GM18868 (cell line): ENCODE measurements at regions not wholly inside any gene's neighbourhood (a gene's known extent, or its start where the extent isn't known, plus 50 kb on each side); places are given as distances from the start of the nearest gene placed in this dataset.
"Not testable (repeated sequence)": the region's sequence is repeated elsewhere in the genome, so short reads cannot be mapped to it uniquely, and the experiment has no call there.

ENCODE experiments used
- ATAC-seq: cut with Tn5 transposase; IDR thresholded peaks from one replicate; pipeline ENCODE4 v1.9.1; 2021; ENCODE audit warnings: mild to moderate bottlenecking, moderate library complexity; ENCODE audit not compliant: unreplicated experiment

DNA sequence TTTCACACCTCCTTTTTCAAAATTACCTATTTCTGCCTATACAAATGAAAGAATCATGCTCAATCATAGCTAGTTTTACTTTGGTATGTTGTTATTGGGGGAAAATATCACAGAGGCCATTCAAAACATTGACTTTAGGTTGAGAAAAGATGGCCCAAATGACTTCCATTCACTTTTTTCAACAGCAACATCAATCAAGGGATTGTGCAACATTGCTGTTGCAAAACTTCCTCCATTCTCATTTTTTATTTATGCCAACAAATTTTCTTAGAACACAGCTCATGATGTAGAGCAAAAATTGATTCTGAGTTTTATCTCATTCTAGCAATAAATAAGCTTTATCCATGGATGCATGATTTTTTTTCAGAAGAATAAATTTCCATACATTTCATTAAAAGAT is 93.6 kb upstream of the RORB start:
- no peak for ATAC-seq

DNA sequence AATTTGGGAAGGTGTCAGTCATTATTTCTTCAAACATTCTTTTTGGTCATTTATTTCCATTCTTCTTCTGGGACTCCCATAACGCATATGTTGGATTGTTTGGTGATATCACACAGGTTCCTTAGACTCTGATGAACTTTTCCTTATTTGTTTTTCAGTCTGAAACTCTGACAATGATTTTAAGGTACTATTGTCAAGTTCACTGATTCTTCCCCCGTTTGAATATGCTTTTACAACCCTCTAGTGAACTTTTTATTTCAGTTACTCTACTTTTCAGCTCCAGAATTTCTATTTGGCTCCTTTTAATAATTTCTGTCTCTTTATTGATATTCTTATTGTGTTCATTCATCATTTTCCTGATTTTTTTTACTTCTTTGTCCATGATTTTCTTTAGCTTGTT is 92.5 kb upstream of the RORB start:
- ATAC-seq = no peak

DNA sequence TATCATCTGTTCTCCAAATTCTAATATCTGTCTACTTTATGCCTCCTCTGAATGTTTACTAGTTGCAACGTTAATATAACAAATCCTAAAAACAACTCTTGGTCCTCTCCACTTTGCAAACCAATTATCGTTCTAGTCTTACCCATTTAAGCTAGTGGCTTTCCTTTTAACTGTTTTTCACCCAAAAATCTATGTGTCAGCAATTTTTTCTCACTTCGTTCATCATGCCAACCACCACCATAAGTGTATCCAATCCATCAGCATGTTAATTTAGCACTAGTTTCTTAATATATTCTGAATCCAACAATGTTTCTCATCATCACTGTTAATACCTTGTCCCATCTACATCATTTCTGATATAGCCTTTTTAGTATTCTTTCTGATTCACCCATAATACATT is 90.0 kb upstream of the RORB start:
- no peak for ATAC-seq

DNA sequence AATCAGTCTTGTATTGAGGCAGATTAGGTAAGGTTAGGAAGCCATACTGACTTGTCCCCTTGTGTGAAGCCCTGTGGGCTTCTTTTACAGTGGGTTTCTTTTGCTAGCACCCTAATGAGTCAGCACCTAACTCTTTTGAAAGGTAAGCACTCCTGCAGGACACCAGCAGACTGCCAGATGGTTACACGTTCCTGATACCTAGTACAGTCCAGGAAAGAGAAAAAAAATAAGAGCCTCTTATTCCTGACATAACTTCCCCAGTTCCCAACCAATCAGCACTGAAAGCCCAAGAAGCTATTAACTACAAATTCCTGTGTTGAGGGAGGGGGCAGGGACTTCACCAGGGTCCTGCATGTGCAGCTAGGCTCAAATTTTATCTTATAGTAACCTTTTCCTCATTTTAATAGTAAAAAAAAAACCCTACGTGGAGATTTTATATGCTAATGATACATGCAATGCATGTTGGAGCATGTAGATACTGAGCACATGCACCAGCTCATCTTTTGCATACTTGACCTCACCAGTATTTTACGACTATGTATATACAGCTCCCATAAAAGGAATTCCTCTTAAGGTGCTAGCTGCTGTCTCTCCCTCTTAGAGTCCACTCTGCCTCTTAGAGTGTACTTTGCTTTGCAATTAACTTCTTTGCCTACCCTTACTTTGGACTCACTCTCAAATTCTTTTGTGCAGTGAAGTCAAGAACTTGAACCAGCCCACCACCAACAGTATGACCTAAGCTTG is 84.7 kb upstream of the RORB start:
- no peak for ATAC-seq

DNA sequence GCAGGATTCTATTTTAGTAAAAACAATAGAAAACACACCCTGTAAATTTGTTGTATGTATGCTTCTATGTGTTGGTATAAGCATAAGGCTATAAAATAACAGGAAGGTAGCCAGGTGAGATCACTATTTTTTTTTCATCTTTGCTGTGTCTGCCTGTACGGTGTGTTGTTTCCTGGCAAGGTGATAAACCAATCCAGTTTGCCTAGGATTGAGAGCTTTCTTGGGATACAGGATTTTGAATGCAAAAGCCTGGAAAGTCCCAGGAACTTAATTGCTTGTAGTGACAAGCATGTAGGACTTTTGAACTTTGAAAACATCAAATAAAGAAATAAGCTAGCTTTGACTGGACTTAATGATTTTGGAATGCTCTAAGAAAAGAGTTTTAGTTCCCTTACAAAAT is 83.3 kb upstream of the RORB start:
- no peak for ATAC-seq

DNA sequence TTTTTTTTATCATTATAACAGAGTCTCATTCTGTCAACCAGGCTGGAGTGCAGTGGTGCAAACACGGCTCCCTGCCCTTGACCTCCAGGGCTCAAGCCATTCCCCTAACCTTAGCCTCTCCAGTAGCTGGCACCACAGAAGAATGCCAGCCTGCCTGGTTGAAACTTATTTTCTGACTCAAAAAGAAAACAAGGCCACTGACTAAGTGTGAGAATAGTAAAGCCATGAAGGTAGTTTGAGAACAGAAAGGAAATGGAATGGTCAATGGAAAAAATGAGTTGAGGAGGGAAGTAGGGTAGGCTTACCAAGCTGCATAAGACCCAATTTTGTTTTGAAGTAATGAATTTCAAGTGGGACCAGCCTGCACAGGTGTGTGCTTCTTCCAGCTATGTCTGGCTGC is 82.8 kb upstream of the RORB start:
- no peak for ATAC-seq

DNA sequence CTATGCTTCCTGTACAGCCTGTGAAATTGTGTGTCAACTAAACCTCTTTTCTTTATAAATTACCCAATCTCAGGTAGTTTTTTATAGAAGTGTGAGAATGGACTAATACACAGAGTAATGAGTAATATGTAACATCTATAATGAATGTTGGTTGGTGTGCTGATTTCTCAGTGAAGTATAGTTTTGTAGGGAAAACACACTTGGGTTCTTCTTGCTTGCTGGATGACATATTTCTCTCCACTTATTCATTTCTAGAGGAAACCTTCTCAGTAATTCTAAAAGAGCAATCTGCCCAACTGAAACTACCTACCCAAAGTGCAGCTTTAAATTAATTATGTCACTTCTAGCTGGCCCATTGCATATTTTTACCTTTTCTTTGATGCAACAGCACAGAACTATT is 81.1 kb upstream of the RORB start:
- peak; percentile 64 for ATAC-seq

DNA sequence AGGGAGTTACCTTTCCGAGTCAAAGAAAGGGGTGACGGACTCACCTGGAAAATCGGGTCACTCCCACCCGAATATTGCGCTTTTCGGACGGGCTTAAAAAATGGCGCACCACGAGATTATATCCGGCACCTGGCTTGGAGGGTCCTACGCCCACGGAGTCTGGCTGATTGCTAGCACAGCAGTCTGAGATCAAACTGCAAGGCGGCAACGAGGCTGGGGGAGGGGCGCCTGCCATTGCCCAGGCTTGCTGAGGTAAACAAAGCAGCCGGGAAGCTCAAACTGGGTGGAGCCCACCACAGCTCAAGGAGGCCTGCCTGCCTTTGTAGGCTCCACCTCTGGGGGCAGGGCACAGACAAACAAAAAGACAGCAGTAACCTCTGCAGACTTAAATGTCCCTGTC is 72.6 kb upstream of the RORB start:
- not testable (repeated sequence) for ATAC-seq

DNA sequence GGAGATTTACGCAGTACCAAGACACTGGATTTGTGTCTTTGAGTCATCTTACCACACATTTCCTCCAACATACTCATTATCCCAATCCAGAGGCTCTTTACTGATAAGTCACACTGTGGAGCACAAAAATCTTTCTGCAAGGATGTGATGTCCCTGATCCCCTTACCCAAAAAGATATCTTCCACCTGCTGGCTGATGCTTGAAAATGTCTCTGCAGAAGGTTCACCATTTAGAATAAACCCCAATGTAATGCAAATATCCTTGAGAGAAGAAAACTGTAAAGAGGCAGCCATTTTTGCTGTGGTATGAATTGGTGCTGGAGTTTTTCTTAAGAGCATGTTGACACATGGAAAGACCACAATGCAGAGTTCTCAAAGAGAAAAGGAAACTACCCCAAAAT is 65.7 kb upstream of the RORB start:
- no peak for ATAC-seq

DNA sequence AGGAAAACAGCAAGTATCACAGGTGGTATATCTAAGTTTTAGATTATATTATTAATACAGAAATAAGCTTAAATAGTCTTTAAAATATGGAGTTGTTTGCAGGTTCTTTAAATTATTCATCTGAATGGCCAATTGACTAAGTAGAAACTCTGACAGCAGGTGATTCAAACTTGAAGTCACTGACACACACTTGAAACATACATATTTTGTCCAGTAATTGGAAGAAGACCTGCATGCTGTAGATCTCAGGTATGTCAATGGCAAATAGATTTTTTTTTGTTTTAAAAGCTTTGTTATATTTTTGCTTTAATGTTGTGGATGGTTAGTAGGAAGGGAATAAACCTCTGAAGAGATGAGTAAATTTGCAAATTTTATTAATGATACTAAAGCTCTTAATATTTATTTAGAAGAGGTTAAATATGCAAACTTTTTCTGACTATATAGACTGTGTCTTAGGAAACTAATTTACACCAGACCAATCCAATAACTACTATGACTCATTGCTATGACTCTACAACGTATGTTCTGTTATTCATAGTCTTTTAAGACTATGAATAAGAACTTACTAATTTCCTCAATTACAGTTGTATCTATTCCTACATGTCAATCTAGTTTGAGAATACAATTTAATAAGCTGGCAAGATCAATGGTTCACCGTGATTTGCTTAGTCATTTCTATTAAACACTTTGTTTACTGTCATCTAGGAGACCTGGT is 53.9 kb upstream of the RORB start:
- ATAC-seq = no peak

DNA sequence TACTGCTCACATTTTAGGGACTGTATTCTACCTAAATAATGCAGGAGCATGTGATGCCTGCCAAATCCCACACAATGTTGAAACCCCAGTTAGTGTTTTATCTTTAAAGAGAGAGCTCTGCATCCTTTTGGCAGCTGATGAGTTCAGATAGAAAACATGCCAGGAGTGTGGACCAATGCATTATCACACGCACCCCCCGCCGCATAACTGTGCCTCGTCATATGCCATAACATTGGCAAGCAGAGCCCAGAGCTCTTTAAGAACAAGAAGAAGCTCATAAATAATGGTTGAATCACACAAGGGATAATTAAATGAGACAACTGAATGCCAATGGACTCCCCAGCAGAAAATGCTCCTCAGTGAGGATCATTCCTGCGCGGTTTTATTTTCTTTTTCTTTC is 52.8 kb upstream of the RORB start:
- ATAC-seq = no peak
